Liver (tissue), 8 donors: ENCODE measurements at regions not wholly inside any gene's neighbourhood (a gene's known extent, or its start where the extent isn't known, plus 50 kb on each side); places are given as distances from the start of the nearest gene placed in this dataset.
"Not testable (repeated sequence)": the region's sequence is repeated elsewhere in the genome, so short reads cannot be mapped to it uniquely, and the experiment has no call there.

Source experiments
- DNase-seq: peaks from one replicate; pipeline ENCODE4 v3.0.0-alpha.2; 2017; ENCODE audit warnings: low spot score
- H3K27ac ChIP-seq, 2 donors: one replicate each; pipeline ENCODE4 v1.7.0; 2013; ENCODE audit warnings: inconsistent platforms in 2 of 2, low read length in 2 of 2, control low read depth in 1 of 2, low read depth in 1 of 2, mild to moderate bottlenecking in 1 of 2
- H3K27me3 ChIP-seq, 4 donors: one replicate each; pipeline versions ENCODE4 v1.6.1 to v1.7.0; 2013; ENCODE audit warnings: low read length in 3 of 4, inconsistent platforms in 1 of 4, mild to moderate bottlenecking in 1 of 4, moderate library complexity in 1 of 4; ENCODE audit not compliant: control insufficient read depth in 4 of 4, insufficient read depth in 4 of 4
- H3K36me3 ChIP-seq, 4 donors: one replicate each; pipeline versions ENCODE4 v1.6.1 to v1.7.0; 2013; ENCODE audit warnings: low read length in 3 of 4, mild to moderate bottlenecking in 3 of 4, low read depth in 1 of 4, moderate library complexity in 1 of 4; ENCODE audit not compliant: control insufficient read depth in 4 of 4, insufficient read depth in 3 of 4
- H3K4me1 ChIP-seq, 4 donors: one replicate each; pipeline versions ENCODE4 v1.6.1 to v1.7.0; 2013; ENCODE audit warnings: low read length in 3 of 4, mild to moderate bottlenecking in 3 of 4, moderate library complexity in 1 of 4; ENCODE audit not compliant: control insufficient read depth in 4 of 4, insufficient read depth in 4 of 4
- H3K4me3 ChIP-seq, 3 donors: one replicate each; pipeline versions ENCODE4 v1.6.1 to v1.7.0; 2013; ENCODE audit warnings: low read length in 3 of 3, control low read depth in 1 of 3, low read depth in 1 of 3, mild to moderate bottlenecking in 1 of 3
- H3K9ac ChIP-seq, 2 donors: one replicate each; pipeline ENCODE4 v1.7.0; 2013; ENCODE audit warnings: low read length in 2 of 2, mild to moderate bottlenecking in 2 of 2, moderate library complexity in 2 of 2, control low read depth in 1 of 2, low read depth in 1 of 2
- H3K9me3 ChIP-seq, 4 donors: one replicate each; pipeline versions ENCODE4 v1.6.1 to v1.7.0; 2013; ENCODE audit warnings: low read length in 3 of 4; ENCODE audit not compliant: control insufficient read depth in 4 of 4
- CTCF ChIP-seq: fragments of 150-350 bp; IDR thresholded peaks from 2 replicates; pipeline ENCODE4 v1.5.1; 2017; ENCODE audit warnings: improper control_type of control experiment, low read depth, low read length; ENCODE audit not compliant: missing input control
- EGR1 ChIP-seq, 2 donors: IDR thresholded peaks; 2 replicates each; pipeline ENCODE4 v1.6.1; 2016 to 2018; ENCODE audit warnings: antibody characterized with exemption in 2 of 2, low read depth in 2 of 2
- FOXA1 ChIP-seq: IDR thresholded peaks from 2 replicates; pipeline ENCODE4 v1.6.1; 2016; ENCODE audit warnings: antibody characterized with exemption
- FOXA2 ChIP-seq: IDR thresholded peaks from 2 replicates; pipeline ENCODE4 v1.6.1; 2016; ENCODE audit warnings: antibody characterized with exemption
- GABPA ChIP-seq, 2 donors: IDR thresholded peaks in 1 of 2; conservative IDR thresholded peaks in 1 of 2; 2 replicates each; pipeline ENCODE4 v1.6.1; 2016; ENCODE audit warnings: antibody characterized with exemption in 2 of 2, mild to moderate bottlenecking in 1 of 2, moderate library complexity in 1 of 2
- HNF4A ChIP-seq, 2 donors: conservative IDR thresholded peaks; 2 replicates each; pipeline ENCODE4 v1.6.1; 2016; ENCODE audit warnings: antibody characterized with exemption in 2 of 2, mild to moderate bottlenecking in 2 of 2
- HNF4G ChIP-seq: IDR thresholded peaks from 2 replicates; pipeline ENCODE4 v1.6.1; 2016; ENCODE audit warnings: antibody characterized with exemption
- JUND ChIP-seq, 2 donors: IDR thresholded peaks; 2 replicates each; pipeline ENCODE4 v1.6.1; 2016; ENCODE audit warnings: antibody characterized with exemption in 2 of 2
- NR2F2 ChIP-seq: IDR thresholded peaks from 2 replicates; pipeline ENCODE4 v1.6.1; 2016; ENCODE audit warnings: antibody characterized with exemption
- RAD21 ChIP-seq, 2 donors: IDR thresholded peaks; 2 replicates each; pipeline ENCODE4 v1.6.1; 2016; ENCODE audit warnings: antibody characterized with exemption in 2 of 2, mild to moderate bottlenecking in 2 of 2
- REST ChIP-seq: IDR thresholded peaks from 2 replicates; pipeline ENCODE4 v1.6.1; 2016; ENCODE audit warnings: antibody characterized with exemption, mild to moderate bottlenecking
- RXRA ChIP-seq, 2 donors: IDR thresholded peaks; 2 replicates each; pipeline ENCODE4 v1.6.1; 2017 to 2018; ENCODE audit warnings: antibody characterized with exemption in 2 of 2, mild to moderate bottlenecking in 1 of 2
- SP1 ChIP-seq: IDR thresholded peaks from 2 replicates; pipeline ENCODE4 v1.6.1; 2018; ENCODE audit warnings: antibody characterized with exemption, mild to moderate bottlenecking
- TAF1 ChIP-seq: conservative IDR thresholded peaks from 2 replicates; pipeline ENCODE4 v1.6.1; 2016; ENCODE audit warnings: antibody characterized with exemption, mild to moderate bottlenecking
- YY1 ChIP-seq: IDR thresholded peaks from 2 replicates; pipeline ENCODE4 v1.6.1; 2016; ENCODE audit warnings: antibody characterized with exemption, mild to moderate bottlenecking
- WGBS: extraction: QIAGEN DNeasy Blood & Tissue Kit; methylation state at CpG from one replicate; pipeline ENCODE4 v1.1.7; 2013; 5-methylcytosine and 5-hydroxymethylcytosine counted together
- TF ChIP-seq, protein P1 (sequence below): IDR thresholded peaks from 2 replicates; pipeline ENCODE4 v1.6.1; 2016; ENCODE audit warnings: antibody characterized with exemption
- TF ChIP-seq, protein P2 (sequence below): IDR thresholded peaks from 2 replicates; pipeline ENCODE4 v1.6.1; 2016; ENCODE audit warnings: antibody characterized with exemption
- TF ChIP-seq, protein P3 (sequence below): IDR thresholded peaks from 2 replicates; pipeline ENCODE4 v1.6.1; 2016; ENCODE audit warnings: antibody characterized with exemption
- donor health status: healthy.
- donor health status: healthy.
- donor health status: healthy.
- donor health status: healthy.
- donor health status: healthy.

GRCh38 chr20:55132523-55132922, 657.1 kb downstream of the DOK5 start:
- no peak for DNase-seq
- no peaks in the 10 kb centered on the region for H3K9me3 ChIP-seq
- WGBS: 75% methylated on average over 7 of the region's 7 CpGs
- H3K36me3 ChIP-seq: no peaks in the 10 kb centered on the region
- no peak overlapping the region for H3K9ac ChIP-seq
- TF ChIP-seq, protein P1, sequence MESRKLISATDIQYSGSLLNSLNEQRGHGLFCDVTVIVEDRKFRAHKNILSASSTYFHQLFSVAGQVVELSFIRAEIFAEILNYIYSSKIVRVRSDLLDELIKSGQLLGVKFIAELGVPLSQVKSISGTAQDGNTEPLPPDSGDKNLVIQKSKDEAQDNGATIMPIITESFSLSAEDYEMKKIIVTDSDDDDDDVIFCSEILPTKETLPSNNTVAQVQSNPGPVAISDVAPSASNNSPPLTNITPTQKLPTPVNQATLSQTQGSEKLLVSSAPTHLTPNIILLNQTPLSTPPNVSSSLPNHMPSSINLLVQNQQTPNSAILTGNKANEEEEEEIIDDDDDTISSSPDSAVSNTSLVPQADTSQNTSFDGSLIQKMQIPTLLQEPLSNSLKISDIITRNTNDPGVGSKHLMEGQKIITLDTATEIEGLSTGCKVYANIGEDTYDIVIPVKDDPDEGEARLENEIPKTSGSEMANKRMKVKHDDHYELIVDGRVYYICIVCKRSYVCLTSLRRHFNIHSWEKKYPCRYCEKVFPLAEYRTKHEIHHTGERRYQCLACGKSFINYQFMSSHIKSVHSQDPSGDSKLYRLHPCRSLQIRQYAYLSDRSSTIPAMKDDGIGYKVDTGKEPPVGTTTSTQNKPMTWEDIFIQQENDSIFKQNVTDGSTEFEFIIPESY: no peak
- TF ChIP-seq FOXA2: no peak
- TF ChIP-seq RAD21 (IDR thresholded peaks at IDR 0.05): no peak
- TF ChIP-seq GABPA (IDR thresholded peaks at IDR 0.05 in 1 of 2, conservative IDR thresholded peaks at IDR 0.05 in 1 of 2): no peak
- no peak for TF ChIP-seq HNF4G
- TF ChIP-seq TAF1: no peak
- no peak for TF ChIP-seq SP1
- TF ChIP-seq EGR1 (IDR thresholded peaks at IDR 0.05; ENCODE audit: low read depth in 2 of 2): no peak
- TF ChIP-seq, protein P2, sequence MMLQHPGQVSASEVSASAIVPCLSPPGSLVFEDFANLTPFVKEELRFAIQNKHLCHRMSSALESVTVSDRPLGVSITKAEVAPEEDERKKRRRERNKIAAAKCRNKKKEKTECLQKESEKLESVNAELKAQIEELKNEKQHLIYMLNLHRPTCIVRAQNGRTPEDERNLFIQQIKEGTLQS: no peak
- TF ChIP-seq NR2F2: no peak
- TF ChIP-seq, protein P3, sequence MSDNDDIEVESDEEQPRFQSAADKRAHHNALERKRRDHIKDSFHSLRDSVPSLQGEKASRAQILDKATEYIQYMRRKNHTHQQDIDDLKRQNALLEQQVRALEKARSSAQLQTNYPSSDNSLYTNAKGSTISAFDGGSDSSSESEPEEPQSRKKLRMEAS: no peak
- TF ChIP-seq YY1: no peak
- no peak for TF ChIP-seq CTCF
- no peak for TF ChIP-seq HNF4A (conservative IDR thresholded peaks at IDR 0.05)
- TF ChIP-seq FOXA1: no peak
- no peak for TF ChIP-seq JUND (IDR thresholded peaks at IDR 0.05)
- TF ChIP-seq RXRA (IDR thresholded peaks at IDR 0.05): no peak
- no peak for TF ChIP-seq REST
- peaks cover 0 to 5% (median 1%) of the 10 kb centered on the region in 4 donors for H3K27me3 ChIP-seq
- H3K4me1 ChIP-seq: no peaks in the 10 kb centered on the region
- H3K4me3 ChIP-seq: no peak overlapping the region
- no peak overlapping the region for H3K27ac ChIP-seq

- H3K27ac ChIP-seq, DNase-seq: not testable (repeated sequence)
Observed at GRCh38 chr20:55117577-55117976, 642.2 kb downstream of the DOK5 start.

More at GRCh38 chr20:55117577-55117976, 642.2 kb downstream of the DOK5 start:
- H3K4me3 ChIP-seq, H3K9ac ChIP-seq, H3K27me3 ChIP-seq, H3K4me1 ChIP-seq, H3K9me3 ChIP-seq, H3K36me3 ChIP-seq: not testable (repeated sequence)
- 76% methylated on average over 4 of the region's 4 CpGs for WGBS
